HEK293T (cell line): ENCODE measurements at regions not wholly inside any gene's neighbourhood (a gene's known extent, or its start where the extent isn't known, plus 50 kb on each side); places are given as distances from the start of the nearest gene placed in this dataset.

Source experiments
- ARNT ChIP-seq: fragments of 450-650 bp; IDR thresholded peaks from 2 replicates; pipeline ENCODE4 v1.6.1; 2017; ENCODE audit warnings: mild to moderate bottlenecking
- FOXM1 ChIP-seq: fragments of 450-650 bp; IDR thresholded peaks from 2 replicates; pipeline ENCODE4 v1.6.1; 2017; ENCODE audit warnings: mild to moderate bottlenecking, borderline replicate concordance
- L3MBTL2 ChIP-seq: fragments of 450-650 bp; conservative IDR thresholded peaks from 2 replicates; pipeline ENCODE4 v1.6.1; 2016; ENCODE audit warnings: mild to moderate bottlenecking
- SP1 ChIP-seq: fragments of 450-650 bp; IDR thresholded peaks from 2 replicates; pipeline ENCODE4 v1.6.1; 2017
- SUZ12 ChIP-seq: fragments of 450-650 bp; IDR thresholded peaks from 2 replicates; pipeline ENCODE4 v1.6.1; 2016; ENCODE audit warnings: mild to moderate bottlenecking
- TARDBP ChIP-seq: fragments of 450-650 bp; IDR thresholded peaks from 2 replicates; pipeline ENCODE4 v1.6.1; 2016
- ZNF384 ChIP-seq: fragments of 450-650 bp; IDR thresholded peaks from 2 replicates; pipeline ENCODE4 v1.6.1; 2016

DNA sequence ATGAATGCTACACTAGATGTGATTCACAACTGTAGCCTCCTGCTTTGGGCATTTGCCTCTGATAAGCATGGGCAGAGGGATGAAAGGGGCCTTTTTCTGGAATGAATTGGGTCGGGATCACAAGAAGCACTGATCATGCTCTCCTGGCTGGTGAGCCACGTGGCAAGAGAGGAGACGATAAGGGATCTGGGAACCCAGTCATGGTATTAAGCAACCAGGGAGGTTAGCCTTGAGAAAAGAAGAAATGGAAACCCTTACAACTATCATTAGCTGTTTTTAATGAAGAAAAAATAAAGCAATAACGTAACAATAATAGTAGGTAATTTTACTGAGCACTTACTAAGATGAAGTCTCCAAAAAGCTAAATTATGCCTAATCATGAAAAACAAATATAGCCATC is 50.0 kb upstream of the RAI14 start:
- TF ChIP-seq ZNF384 (no peak), FOXM1 (no peak), ARNT (no peak), SP1 (no peak), TARDBP (no peak), SUZ12 (no peak), L3MBTL2 (no peak)
